ENCODE measurements at regions not wholly inside any gene's neighbourhood (a gene's known extent, or its start where the extent isn't known, plus 50 kb on each side); places are given as distances from the start of the nearest gene placed in this dataset.

- TF ChIP-seq CTCF (IDR thresholded peaks at IDR 0.05) = no peak
- TF ChIP-seq POLR2A (IDR thresholded peaks at IDR 0.05; ENCODE audit: low read depth) = no peak
- no peak for TF ChIP-seq POLR2AphosphoS5 (IDR thresholded peaks at IDR 0.05)
Observed at GRCh38 chr6:14664112-14664601, 546.6 kb downstream of the CD83 start.
